GM12878 (cell line): ENCODE measurements at regions not wholly inside any gene's neighbourhood (a gene's known extent, or its start where the extent isn't known, plus 50 kb on each side); places are given as distances from the start of the nearest gene placed in this dataset.

ENCODE experiments used
- ATAC-seq: fragments of 200-7000 bp; cut with Tn5 transposase; 3 replicates; pipeline ENCODE4 v1.9.1; 2020; ENCODE audit warnings: mild to moderate bottlenecking, moderate library complexity
- BruUV-seq: library from RNA; stranded (reverse); fragments of 400-500 nt; replicated peaks from 2 replicates; lab custom pipeline; 2021; lab: Mats Ljungman, UMichigan
- CTCF ChIA-PET: fragments of 300-600 bp; sonication (Branson Sonifier 250); formaldehyde crosslinking; extraction: SDS; loops from one replicate; lab custom pipeline; 2021; ENCODE audit warnings: inconsistent platforms; lab: Yijun Ruan, JAX
- POLR2A ChIA-PET: fragments of 350-600 bp; formaldehyde crosslinking; extraction: SDS; loops from one replicate; lab custom pipeline; 2021; ENCODE audit warnings: inconsistent platforms; lab: Charles Lee
- RAD21 ChIA-PET: fragments of 300-600 bp; sonication (Branson Sonifier 250); formaldehyde crosslinking; loops from one replicate; lab custom pipeline; 2023; ENCODE audit warnings: antibody characterized with exemption; ENCODE audit not compliant: unreplicated experiment; lab: Charles Lee
- SMC1A ChIA-PET: fragments of 300-600 bp; sonication (Branson Sonifier 250); formaldehyde crosslinking; loops from one replicate; lab custom pipeline; 2023; ENCODE audit not compliant: unreplicated experiment, uncharacterized antibody; lab: Charles Lee
- DNase-seq: peaks from one replicate; pipeline ENCODE4 v3.0.0-alpha.2; 2011; ENCODE audit warnings: low read depth, low spot score
- FAIRE-seq: peaks from 3 replicates; lab custom pipeline; 2011; peaks lifted over from hg19 to GRCh38; lab: Jason Lieb, UNC
- H2AFZ ChIP-seq: 2 replicates; pipeline ENCODE4 v1.6.0; 2011; ENCODE audit warnings: low read depth, low read length, control low read depth; ENCODE audit not compliant: control insufficient read depth
- H3K27ac ChIP-seq: 2 replicates; pipeline ENCODE4 v1.5.1; 2011; ENCODE audit warnings: control low read depth; ENCODE audit not compliant: control insufficient read depth, insufficient read depth
- H3K27me3 ChIP-seq, 2 experiments: replicated peaks in 1 of 2; 2 replicates each; pipeline versions ENCODE4 v1.6.0 to v1.6.1; 2011; ENCODE audit warnings: low read length in 1 of 2; ENCODE audit not compliant: control insufficient read depth in 2 of 2, insufficient read depth in 2 of 2
- H3K36me3 ChIP-seq, 2 experiments: 2 replicates each; pipeline ENCODE4 v1.5.1; 2011; ENCODE audit warnings: low read length in 1 of 2; ENCODE audit not compliant: control insufficient read depth in 2 of 2, insufficient read depth in 2 of 2
- H3K4me1 ChIP-seq: 2 replicates; pipeline ENCODE4 v1.6.1; 2011; ENCODE audit warnings: mild to moderate bottlenecking, low read length, moderate library complexity, mixed read lengths; ENCODE audit not compliant: control insufficient read depth, insufficient read depth
- H3K4me2 ChIP-seq: 2 replicates; pipeline ENCODE4 v1.6.0; 2011; ENCODE audit warnings: control low read depth; ENCODE audit not compliant: control insufficient read depth, insufficient read depth
- H3K4me3 ChIP-seq: fragments of 200-600 bp; sonication (generic); 2 replicates; pipeline ENCODE4 v1.5.1; 2016
- H3K79me2 ChIP-seq: 2 replicates; pipeline ENCODE4 v1.6.0; 2011; ENCODE audit warnings: low read length; ENCODE audit not compliant: control insufficient read depth, insufficient read depth
- H3K9ac ChIP-seq: 2 replicates; pipeline ENCODE4 v1.8.0; 2011; ENCODE audit warnings: low read length, control low read depth, mixed read lengths; ENCODE audit not compliant: control insufficient read depth, insufficient read depth
- H3K9me3 ChIP-seq: replicated peaks from 3 replicates; pipeline ENCODE4 v1.5.1; 2011; ENCODE audit warnings: mild to moderate bottlenecking, low read length; ENCODE audit not compliant: control insufficient read depth, insufficient read depth
- H4K20me1 ChIP-seq: 2 replicates; pipeline ENCODE4 v1.6.0; 2011; ENCODE audit not compliant: control insufficient read depth, insufficient read depth
- BMI1 ChIP-seq: fragments of 450-650 bp; IDR thresholded peaks from 2 replicates; pipeline ENCODE4 v1.6.1; 2016; ENCODE audit warnings: mild to moderate bottlenecking, moderate library complexity, borderline replicate concordance
- CREB1 ChIP-seq: IDR thresholded peaks from 2 replicates; pipeline ENCODE4 v1.6.1; 2012; ENCODE audit warnings: low read depth, mild to moderate bottlenecking, inconsistent platforms
- ESRRA ChIP-seq: IDR thresholded peaks from 2 replicates; pipeline ENCODE4 v1.6.1; 2012; ENCODE audit warnings: mild to moderate bottlenecking, low read length, improper control_type of control experiment
- FOS ChIP-seq: IDR thresholded peaks from 3 replicates; pipeline ENCODE4 v1.6.1; 2011; ENCODE audit warnings: borderline replicate concordance; ENCODE audit not compliant: insufficient read length; ENCODE audit errors: extremely low read depth
- GABPA ChIP-seq: IDR thresholded peaks from 2 replicates; pipeline ENCODE4 v1.6.1; 2014; ENCODE audit warnings: antibody characterized with exemption, low read depth, mild to moderate bottlenecking, inconsistent platforms
- HCFC1 ChIP-seq: fragments of 150-350 bp; IDR thresholded peaks from 2 replicates; pipeline ENCODE4 v1.6.1; 2014; ENCODE audit warnings: low read length
- HDAC6 ChIP-seq: fragments of 200-600 bp; sonication (generic); IDR thresholded peaks from one replicate; pipeline ENCODE4 v1.8.0; 2017; ENCODE audit warnings: antibody characterized with exemption; ENCODE audit not compliant: unreplicated experiment
- JUNB ChIP-seq: IDR thresholded peaks from 2 replicates; pipeline ENCODE4 v1.6.1; 2016; ENCODE audit warnings: antibody characterized with exemption, mild to moderate bottlenecking
- MTA3 ChIP-seq: IDR thresholded peaks from 2 replicates; pipeline ENCODE4 v1.6.1; 2012; ENCODE audit warnings: low read length, inconsistent platforms, borderline replicate concordance
- SRF ChIP-seq, 2 experiments: IDR thresholded peaks; 2 replicates each; pipeline ENCODE4 v1.6.1; 2011; ENCODE audit warnings: low read depth in 2 of 2, low read length in 2 of 2, mild to moderate bottlenecking in 1 of 2, moderate library complexity in 1 of 2
- YY1 ChIP-seq: IDR thresholded peaks from 2 replicates; pipeline ENCODE4 v1.6.1; 2011; ENCODE audit warnings: low read depth, mild to moderate bottlenecking, low read length
- ZNF207 ChIP-seq: fragments of 450-650 bp; IDR thresholded peaks from 2 replicates; pipeline ENCODE4 v1.6.1; 2014; ENCODE audit warnings: antibody characterized with exemption, mild to moderate bottlenecking, borderline replicate concordance
- ZNF24 ChIP-seq: fragments of 450-650 bp; IDR thresholded peaks from 2 replicates; pipeline ENCODE4 v1.6.1; 2017; ENCODE audit warnings: antibody characterized with exemption, mild to moderate bottlenecking
- WGBS: methylation state at CpG from one replicate; pipeline ENCODE4 v1.1.6; 2016; ENCODE audit warnings: low lambda C conversion rate; ENCODE audit not compliant: insufficient replicate concordance, insufficient coverage; ENCODE audit errors: missing lambda C conversion rate; 5-methylcytosine and 5-hydroxymethylcytosine counted together
- in situ Hi-C: fragments of 300-500 bp; cut with MboI; formaldehyde crosslinking; loops from 9 replicates; pipeline ENCODE4 v1.14.3; 2018; ENCODE audit warnings: mixed read lengths
- intact Hi-C: fragments of 100-400 bp; cut with micrococcal nuclease; formaldehyde crosslinking; loops from one replicate; pipeline ENCODE4 v1.14.2; 2022; ENCODE audit not compliant: unreplicated experiment
- TF ChIP-seq, protein P1 (sequence below): fragments of 450-650 bp; IDR thresholded peaks from 2 replicates; pipeline ENCODE4 v1.6.1; 2016; ENCODE audit warnings: mild to moderate bottlenecking
- TF ChIP-seq, protein P2 (sequence below): fragments of 450-650 bp; formaldehyde crosslinking; IDR thresholded peaks from 2 replicates; pipeline ENCODE4 v1.5.0; 2022; ENCODE audit warnings: mild to moderate bottlenecking, missing genetic modification characterization
- TF ChIP-seq, protein P3 (sequence below): fragments of 450-650 bp; conservative IDR thresholded peaks from 2 replicates; pipeline ENCODE4 v1.6.1; 2017; ENCODE audit warnings: mild to moderate bottlenecking, moderate library complexity
- TF ChIP-seq, protein P4 (sequence below): IDR thresholded peaks from 2 replicates; pipeline ENCODE4 v1.6.1; 2012; ENCODE audit warnings: mild to moderate bottlenecking, low read depth, low read length

DNA sequence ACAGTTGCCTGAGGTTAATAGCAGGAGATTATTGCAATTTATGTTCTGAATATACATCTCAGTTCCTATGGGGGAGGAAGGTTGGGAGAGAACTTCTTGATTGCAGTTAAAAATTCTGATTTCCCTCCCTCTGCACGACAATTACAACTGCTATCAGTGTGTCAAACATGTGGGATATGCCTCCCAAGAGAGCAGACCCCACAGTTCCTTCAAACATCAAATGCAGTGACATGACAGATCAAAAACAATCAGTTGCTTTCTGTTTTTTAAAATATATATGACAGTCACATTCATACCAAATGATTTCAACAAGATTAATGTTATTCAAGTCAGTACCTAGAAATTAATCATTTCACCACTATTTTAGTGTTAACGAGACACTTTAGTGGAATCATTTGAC is 639.0 kb downstream of the EDEM1 start:
- no peak overlapping the region for H3K27ac ChIP-seq
- DNase-seq (no peak), ATAC-seq (no peak), FAIRE-seq (no peak)
- no peak overlapping the region for H3K4me3 ChIP-seq
- H3K9ac ChIP-seq: no peak overlapping the region
- ChIA-PET CTCF (no interaction called here), POLR2A (no interaction called here), RAD21 (no interaction called here), SMC1A (no interaction called here)
- H3K9me3 ChIP-seq: no peaks in the 10 kb centered on the region
- no peaks in the 10 kb centered on the region for H3K79me2 ChIP-seq
- H3K27me3 ChIP-seq: no peaks in the 10 kb centered on the region
- BruUV-seq: no TSS peak
- no peaks in the 10 kb centered on the region for H3K36me3 ChIP-seq
- intact Hi-C loops (no loop called here), in situ Hi-C loops (no loop called here)
- 3% methylated on average over 2 of the region's 2 CpGs for WGBS
- H3K4me2 ChIP-seq: no peak overlapping the region
- H4K20me1 ChIP-seq: no peaks in the 10 kb centered on the region
- H3K4me1 ChIP-seq: no peaks in the 10 kb centered on the region
- H2AFZ ChIP-seq: no peak overlapping the region
- TF ChIP-seq, protein P1, sequence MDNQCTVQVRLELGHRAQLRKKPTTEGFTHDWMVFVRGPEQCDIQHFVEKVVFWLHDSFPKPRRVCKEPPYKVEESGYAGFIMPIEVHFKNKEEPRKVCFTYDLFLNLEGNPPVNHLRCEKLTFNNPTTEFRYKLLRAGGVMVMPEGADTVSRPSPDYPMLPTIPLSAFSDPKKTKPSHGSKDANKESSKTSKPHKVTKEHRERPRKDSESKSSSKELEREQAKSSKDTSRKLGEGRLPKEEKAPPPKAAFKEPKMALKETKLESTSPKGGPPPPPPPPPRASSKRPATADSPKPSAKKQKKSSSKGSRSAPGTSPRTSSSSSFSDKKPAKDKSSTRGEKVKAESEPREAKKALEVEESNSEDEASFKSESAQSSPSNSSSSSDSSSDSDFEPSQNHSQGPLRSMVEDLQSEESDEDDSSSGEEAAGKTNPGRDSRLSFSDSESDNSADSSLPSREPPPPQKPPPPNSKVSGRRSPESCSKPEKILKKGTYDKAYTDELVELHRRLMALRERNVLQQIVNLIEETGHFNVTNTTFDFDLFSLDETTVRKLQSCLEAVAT: no peak
- TF ChIP-seq, protein P2, sequence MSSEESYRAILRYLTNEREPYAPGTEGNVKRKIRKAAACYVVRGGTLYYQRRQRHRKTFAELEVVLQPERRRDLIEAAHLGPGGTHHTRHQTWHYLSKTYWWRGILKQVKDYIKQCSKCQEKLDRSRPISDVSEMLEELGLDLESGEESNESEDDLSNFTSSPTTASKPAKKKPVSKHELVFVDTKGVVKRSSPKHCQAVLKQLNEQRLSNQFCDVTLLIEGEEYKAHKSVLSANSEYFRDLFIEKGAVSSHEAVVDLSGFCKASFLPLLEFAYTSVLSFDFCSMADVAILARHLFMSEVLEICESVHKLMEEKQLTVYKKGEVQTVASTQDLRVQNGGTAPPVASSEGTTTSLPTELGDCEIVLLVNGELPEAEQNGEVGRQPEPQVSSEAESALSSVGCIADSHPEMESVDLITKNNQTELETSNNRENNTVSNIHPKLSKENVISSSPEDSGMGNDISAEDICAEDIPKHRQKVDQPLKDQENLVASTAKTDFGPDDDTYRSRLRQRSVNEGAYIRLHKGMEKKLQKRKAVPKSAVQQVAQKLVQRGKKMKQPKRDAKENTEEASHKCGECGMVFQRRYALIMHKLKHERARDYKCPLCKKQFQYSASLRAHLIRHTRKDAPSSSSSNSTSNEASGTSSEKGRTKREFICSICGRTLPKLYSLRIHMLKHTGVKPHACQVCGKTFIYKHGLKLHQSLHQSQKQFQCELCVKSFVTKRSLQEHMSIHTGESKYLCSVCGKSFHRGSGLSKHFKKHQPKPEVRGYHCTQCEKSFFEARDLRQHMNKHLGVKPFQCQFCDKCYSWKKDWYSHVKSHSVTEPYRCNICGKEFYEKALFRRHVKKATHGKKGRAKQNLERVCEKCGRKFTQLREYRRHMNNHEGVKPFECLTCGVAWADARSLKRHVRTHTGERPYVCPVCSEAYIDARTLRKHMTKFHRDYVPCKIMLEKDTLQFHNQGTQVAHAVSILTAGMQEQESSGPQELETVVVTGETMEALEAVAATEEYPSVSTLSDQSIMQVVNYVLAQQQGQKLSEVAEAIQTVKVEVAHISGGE: no peak
- TF ChIP-seq HCFC1: no peak
- TF ChIP-seq JUNB: no peak
- TF ChIP-seq GABPA: no peak
- no peak for TF ChIP-seq ZNF207
- TF ChIP-seq, protein P3, sequence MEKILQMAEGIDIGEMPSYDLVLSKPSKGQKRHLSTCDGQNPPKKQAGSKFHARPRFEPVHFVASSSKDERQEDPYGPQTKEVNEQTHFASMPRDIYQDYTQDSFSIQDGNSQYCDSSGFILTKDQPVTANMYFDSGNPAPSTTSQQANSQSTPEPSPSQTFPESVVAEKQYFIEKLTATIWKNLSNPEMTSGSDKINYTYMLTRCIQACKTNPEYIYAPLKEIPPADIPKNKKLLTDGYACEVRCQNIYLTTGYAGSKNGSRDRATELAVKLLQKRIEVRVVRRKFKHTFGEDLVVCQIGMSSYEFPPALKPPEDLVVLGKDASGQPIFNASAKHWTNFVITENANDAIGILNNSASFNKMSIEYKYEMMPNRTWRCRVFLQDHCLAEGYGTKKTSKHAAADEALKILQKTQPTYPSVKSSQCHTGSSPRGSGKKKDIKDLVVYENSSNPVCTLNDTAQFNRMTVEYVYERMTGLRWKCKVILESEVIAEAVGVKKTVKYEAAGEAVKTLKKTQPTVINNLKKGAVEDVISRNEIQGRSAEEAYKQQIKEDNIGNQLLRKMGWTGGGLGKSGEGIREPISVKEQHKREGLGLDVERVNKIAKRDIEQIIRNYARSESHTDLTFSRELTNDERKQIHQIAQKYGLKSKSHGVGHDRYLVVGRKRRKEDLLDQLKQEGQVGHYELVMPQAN: no peak
- no peak for TF ChIP-seq ESRRA
- TF ChIP-seq CREB1: no peak
- TF ChIP-seq, protein P4, sequence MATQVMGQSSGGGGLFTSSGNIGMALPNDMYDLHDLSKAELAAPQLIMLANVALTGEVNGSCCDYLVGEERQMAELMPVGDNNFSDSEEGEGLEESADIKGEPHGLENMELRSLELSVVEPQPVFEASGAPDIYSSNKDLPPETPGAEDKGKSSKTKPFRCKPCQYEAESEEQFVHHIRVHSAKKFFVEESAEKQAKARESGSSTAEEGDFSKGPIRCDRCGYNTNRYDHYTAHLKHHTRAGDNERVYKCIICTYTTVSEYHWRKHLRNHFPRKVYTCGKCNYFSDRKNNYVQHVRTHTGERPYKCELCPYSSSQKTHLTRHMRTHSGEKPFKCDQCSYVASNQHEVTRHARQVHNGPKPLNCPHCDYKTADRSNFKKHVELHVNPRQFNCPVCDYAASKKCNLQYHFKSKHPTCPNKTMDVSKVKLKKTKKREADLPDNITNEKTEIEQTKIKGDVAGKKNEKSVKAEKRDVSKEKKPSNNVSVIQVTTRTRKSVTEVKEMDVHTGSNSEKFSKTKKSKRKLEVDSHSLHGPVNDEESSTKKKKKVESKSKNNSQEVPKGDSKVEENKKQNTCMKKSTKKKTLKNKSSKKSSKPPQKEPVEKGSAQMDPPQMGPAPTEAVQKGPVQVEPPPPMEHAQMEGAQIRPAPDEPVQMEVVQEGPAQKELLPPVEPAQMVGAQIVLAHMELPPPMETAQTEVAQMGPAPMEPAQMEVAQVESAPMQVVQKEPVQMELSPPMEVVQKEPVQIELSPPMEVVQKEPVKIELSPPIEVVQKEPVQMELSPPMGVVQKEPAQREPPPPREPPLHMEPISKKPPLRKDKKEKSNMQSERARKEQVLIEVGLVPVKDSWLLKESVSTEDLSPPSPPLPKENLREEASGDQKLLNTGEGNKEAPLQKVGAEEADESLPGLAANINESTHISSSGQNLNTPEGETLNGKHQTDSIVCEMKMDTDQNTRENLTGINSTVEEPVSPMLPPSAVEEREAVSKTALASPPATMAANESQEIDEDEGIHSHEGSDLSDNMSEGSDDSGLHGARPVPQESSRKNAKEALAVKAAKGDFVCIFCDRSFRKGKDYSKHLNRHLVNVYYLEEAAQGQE: no peak
- TF ChIP-seq HDAC6: no peak
- TF ChIP-seq SRF (IDR thresholded peaks at IDR 0.05; ENCODE audit: low read depth in 2 of 2, low read length in 2 of 2): no peak
- no peak for TF ChIP-seq BMI1
- no peak for TF ChIP-seq ZNF24
- no peak for TF ChIP-seq MTA3
- no peak for TF ChIP-seq YY1
- no peak for TF ChIP-seq FOS
